VCaP (cell line): ENCODE measurements at regions not wholly inside any gene's neighbourhood (a gene's known extent, or its start where the extent isn't known, plus 50 kb on each side); places are given as distances from the start of the nearest gene placed in this dataset.

Experiments used
- H3K27ac ChIP-seq: fragments of 450-650 bp; 2 replicates; pipeline ENCODE4 v1.5.1; 2017
- TF ChIP-seq, protein P1 (sequence below): fragments of 450-650 bp; conservative IDR thresholded peaks from 2 replicates; pipeline ENCODE4 v1.5.1; 2017; ENCODE audit warnings: mild to moderate bottlenecking, moderate library complexity

- TF ChIP-seq, protein P1, sequence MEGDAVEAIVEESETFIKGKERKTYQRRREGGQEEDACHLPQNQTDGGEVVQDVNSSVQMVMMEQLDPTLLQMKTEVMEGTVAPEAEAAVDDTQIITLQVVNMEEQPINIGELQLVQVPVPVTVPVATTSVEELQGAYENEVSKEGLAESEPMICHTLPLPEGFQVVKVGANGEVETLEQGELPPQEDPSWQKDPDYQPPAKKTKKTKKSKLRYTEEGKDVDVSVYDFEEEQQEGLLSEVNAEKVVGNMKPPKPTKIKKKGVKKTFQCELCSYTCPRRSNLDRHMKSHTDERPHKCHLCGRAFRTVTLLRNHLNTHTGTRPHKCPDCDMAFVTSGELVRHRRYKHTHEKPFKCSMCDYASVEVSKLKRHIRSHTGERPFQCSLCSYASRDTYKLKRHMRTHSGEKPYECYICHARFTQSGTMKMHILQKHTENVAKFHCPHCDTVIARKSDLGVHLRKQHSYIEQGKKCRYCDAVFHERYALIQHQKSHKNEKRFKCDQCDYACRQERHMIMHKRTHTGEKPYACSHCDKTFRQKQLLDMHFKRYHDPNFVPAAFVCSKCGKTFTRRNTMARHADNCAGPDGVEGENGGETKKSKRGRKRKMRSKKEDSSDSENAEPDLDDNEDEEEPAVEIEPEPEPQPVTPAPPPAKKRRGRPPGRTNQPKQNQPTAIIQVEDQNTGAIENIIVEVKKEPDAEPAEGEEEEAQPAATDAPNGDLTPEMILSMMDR, result no peak
- no peak overlapping the region for H3K27ac ChIP-seq
These were observed 111.2 kb upstream of the IRX6 start for GRCh38 chr16:55212791-55213190.

GRCh38 chr16:55214412-55214811 is 109.6 kb upstream of the IRX6 start:
- TF ChIP-seq, protein P1, result no peak
- H3K27ac ChIP-seq, result no peak overlapping the region

DNA sequence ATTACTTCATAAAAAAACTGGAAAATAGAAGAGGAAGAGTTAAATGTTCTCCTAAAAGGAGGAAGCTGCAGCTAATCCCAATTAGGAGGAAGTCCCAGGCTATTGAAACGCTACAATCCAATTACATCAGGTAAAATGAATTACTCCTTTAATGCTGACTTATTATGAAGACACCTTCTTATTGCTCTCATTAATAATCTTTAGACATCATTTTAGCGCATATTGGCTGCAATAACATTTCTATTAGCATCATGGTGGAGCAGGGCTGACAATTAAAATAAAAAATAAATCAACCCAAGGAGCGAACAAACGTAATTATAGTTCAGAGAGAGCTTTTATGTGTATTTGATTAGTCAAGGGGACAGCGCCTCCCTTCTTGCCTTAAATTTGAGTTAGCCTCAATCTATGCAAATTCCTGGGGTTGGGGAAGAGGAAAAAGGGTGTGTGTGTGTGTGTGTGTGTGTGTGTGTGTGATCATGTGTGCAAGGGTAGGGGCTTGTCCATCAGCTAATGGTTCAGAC is 109.0 kb upstream of the IRX6 start:
- H3K27ac ChIP-seq, result no peak overlapping the region
- TF ChIP-seq, protein P1, result no peak

- H3K27ac ChIP-seq, result no peak overlapping the region
- TF ChIP-seq, protein P1, result no peak
These were observed 106.6 kb upstream of the IRX6 start for GRCh38 chr16:55217392-55217791.

- TF ChIP-seq, protein P1, result no peak
- H3K27ac ChIP-seq, result no peak overlapping the region
These were observed 102.2 kb upstream of the IRX6 start for GRCh38 chr16:55221836-55222235.

DNA sequence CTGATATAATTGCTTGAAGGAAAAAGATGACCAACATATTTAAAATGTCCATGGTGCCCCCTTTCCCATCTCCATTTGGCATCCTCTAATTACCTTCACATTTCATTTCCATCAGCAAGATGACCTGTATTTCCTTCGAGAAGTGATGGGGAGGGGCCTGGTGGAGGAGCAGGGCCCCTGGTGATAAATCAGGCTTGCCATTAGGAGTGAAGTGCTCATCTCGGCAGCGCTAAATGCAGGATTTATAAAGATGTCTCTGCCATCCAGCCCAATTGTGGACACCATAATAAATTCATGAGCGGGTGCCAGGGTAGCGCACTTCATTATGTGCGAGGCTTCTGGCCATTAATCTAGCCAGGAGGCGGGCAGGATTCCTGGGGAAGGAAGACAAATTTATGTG is 101.5 kb upstream of the IRX6 start:
- TF ChIP-seq, protein P1, result no peak

DNA sequence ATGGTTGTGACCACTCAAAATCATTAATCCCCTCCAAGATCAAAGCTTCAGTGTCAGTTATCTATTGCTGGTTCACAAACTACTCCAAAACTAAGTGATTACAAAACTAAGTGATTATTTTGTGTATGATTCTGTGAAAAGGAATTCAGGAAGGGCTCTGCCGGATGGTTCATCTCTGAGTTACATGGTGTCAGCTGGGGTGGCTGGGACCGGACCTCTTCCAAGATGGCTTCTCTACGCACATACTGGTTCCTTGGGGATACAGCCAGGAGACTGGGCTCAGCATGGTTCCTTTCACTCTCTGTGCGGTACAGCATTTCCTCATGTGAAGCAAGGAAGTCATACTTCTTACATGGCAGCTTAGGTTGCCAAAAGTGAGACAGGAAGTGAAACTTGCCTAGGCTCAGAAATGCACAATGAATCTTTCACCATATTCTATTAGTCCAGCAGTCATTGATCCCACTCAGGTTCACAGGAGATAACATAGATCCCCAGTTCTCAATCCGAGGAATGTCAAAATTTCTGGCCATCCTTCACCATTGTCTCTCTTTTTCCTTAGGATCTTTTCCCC is 97.9 kb upstream of the IRX6 start:
- no peak overlapping the region for H3K27ac ChIP-seq
- TF ChIP-seq, protein P1, result no peak

More for the DNA sequence above, 101.5 kb upstream of the IRX6 start:
- H3K27ac ChIP-seq, result no peak overlapping the region
